Neuron (in vitro differentiated cells): ENCODE measurements at regions not wholly inside any gene's neighbourhood (a gene's known extent, or its start where the extent isn't known, plus 50 kb on each side); places are given as distances from the start of the nearest gene placed in this dataset.
"Not testable (repeated sequence)": the region's sequence is repeated elsewhere in the genome, so short reads cannot be mapped to it uniquely, and the experiment has no call there.

ENCODE experiments used
- H2AFZ ChIP-seq: one replicate; pipeline ENCODE4 v1.6.1; 2013; ENCODE audit warnings: low read depth, mild to moderate bottlenecking, inconsistent platforms, low read length, moderate library complexity
- H3K27me3 ChIP-seq: one replicate; pipeline ENCODE4 v1.6.1; 2013; ENCODE audit warnings: low read length; ENCODE audit not compliant: insufficient read depth
- H3K36me3 ChIP-seq: one replicate; pipeline ENCODE4 v1.6.1; 2013; ENCODE audit warnings: low read length; ENCODE audit not compliant: insufficient read depth
- H3K4me1 ChIP-seq: one replicate; pipeline ENCODE4 v1.6.1; 2013; ENCODE audit warnings: low read length; ENCODE audit not compliant: insufficient read depth
- H3K4me3 ChIP-seq: 2 replicates; pipeline ENCODE4 v1.5.1; 2013; ENCODE audit warnings: mild to moderate bottlenecking, low read length, moderate library complexity
- H3K9me3 ChIP-seq: one replicate; pipeline ENCODE4 v1.6.1; 2013; ENCODE audit warnings: low read length

DNA sequence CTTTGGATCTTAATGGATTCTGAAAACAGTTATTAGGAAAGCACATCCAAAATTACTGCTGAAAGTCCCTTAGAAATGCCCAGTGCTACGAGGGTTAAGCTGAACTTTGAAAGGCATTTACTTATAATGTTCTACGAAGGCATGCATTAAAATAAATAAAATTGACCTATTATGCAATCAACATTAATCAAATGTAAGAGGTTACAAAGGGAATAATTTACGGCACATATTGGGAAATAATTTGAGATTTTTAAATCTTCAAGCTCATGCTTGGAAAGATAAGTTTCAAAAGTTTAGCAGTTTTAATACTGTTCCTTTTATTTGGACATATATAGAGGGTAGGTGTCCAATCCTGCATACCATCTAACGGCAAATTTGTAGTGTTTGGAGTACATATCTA is 1564.1 kb upstream of the DDX18 start:
- Histone ChIP-seq H3K4me1 (no peaks in the 10 kb centered on the region), H3K36me3 (no peaks in the 10 kb centered on the region), H3K4me3 (no peak overlapping the region), H3K9me3 (no peaks in the 10 kb centered on the region), H3K27me3 (no peaks in the 10 kb centered on the region), H2AFZ (no peak overlapping the region)

GRCh38 chr2:116264872-116265271 is 1549.6 kb upstream of the DDX18 start:
- Histone ChIP-seq H3K4me1 (no peaks in the 10 kb centered on the region), H3K27me3 (no peaks in the 10 kb centered on the region), H3K9me3 (no peaks in the 10 kb centered on the region), H2AFZ (no peak overlapping the region), H3K36me3 (no peaks in the 10 kb centered on the region), H3K4me3 (no peak overlapping the region)

GRCh38 chr2:116269040-116269439 is 1545.5 kb upstream of the DDX18 start:
- no peaks in the 10 kb centered on the region for H3K9me3 ChIP-seq
- H3K36me3 ChIP-seq, result no peaks in the 10 kb centered on the region
- no peaks in the 10 kb centered on the region for H3K27me3 ChIP-seq
- no peak overlapping the region for H3K4me3 ChIP-seq
- H3K4me1 ChIP-seq, result no peaks in the 10 kb centered on the region
- no peak overlapping the region for H2AFZ ChIP-seq

GRCh38 chr2:116304328-116304727 is 1510.2 kb upstream of the DDX18 start:
- Histone ChIP-seq H3K27me3 (no peaks in the 10 kb centered on the region), H2AFZ (no peak overlapping the region), H3K4me1 (no peaks in the 10 kb centered on the region), H3K36me3 (no peaks in the 10 kb centered on the region), H3K9me3 (no peaks in the 10 kb centered on the region), H3K4me3 (no peak overlapping the region)

DNA sequence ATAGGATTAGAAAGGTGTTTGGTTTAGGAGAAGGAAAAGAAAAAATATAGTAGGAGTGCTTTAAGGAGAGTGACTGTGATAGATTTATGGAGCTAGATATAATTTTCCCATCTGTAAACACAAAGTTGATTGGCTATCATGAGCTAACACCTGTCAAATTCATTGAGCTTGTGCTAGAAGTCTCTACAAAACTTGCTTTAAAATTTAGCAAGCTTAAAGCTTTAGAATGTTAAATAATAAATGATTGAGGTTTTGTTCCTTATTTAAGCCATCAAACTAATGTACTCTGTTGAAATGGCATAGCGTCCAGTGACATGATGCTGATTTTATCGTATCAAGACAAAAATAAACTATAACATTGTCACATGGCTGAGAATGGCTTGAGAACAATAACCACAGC is 1497.4 kb upstream of the DDX18 start:
- H3K4me1 ChIP-seq, result peaks cover 3% of the 10 kb centered on the region
- no peaks in the 10 kb centered on the region for H3K27me3 ChIP-seq
- H3K4me3 ChIP-seq, result no peak overlapping the region
- H3K9me3 ChIP-seq, result no peaks in the 10 kb centered on the region
- H2AFZ ChIP-seq, result no peak overlapping the region
- no peaks in the 10 kb centered on the region for H3K36me3 ChIP-seq

GRCh38 chr2:116318551-116318950 is 1495.9 kb upstream of the DDX18 start:
- not testable (repeated sequence) for H3K27me3 ChIP-seq, H3K4me1 ChIP-seq, H3K9me3 ChIP-seq, H2AFZ ChIP-seq, H3K4me3 ChIP-seq, H3K36me3 ChIP-seq

- H3K27me3 ChIP-seq, result no peaks in the 10 kb centered on the region
- no peak overlapping the region for H3K4me3 ChIP-seq
- peaks cover 3% of the 10 kb centered on the region for H3K4me1 ChIP-seq
- no peaks in the 10 kb centered on the region for H3K36me3 ChIP-seq
- H2AFZ ChIP-seq, result no peak overlapping the region
- no peaks in the 10 kb centered on the region for H3K9me3 ChIP-seq
Observed at GRCh38 chr2:116319001-116319400, 1495.5 kb upstream of the DDX18 start.

DNA sequence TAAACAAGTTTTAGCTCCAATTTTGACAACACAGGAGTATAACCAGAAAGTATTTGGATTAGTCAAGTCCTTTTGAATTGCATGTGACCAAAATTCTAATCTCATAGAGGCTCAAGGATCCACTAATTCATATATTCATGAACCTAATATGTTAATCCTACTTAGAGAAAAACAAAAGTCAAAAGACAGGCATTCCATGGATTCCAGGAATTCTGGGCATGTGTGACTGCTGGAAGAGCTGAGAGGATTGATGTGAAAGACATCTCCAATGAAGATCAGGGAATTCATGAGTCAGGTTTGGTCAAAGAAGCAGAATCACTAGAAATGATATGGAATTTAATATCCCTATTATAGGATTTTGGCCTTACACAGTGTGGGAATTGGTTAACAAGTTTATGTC is 1494.6 kb upstream of the DDX18 start:
- Histone ChIP-seq H3K4me1 (peaks cover 3% of the 10 kb centered on the region), H3K36me3 (no peaks in the 10 kb centered on the region), H3K9me3 (no peaks in the 10 kb centered on the region), H3K27me3 (no peaks in the 10 kb centered on the region), H2AFZ (no peak overlapping the region), H3K4me3 (no peak overlapping the region)

DNA sequence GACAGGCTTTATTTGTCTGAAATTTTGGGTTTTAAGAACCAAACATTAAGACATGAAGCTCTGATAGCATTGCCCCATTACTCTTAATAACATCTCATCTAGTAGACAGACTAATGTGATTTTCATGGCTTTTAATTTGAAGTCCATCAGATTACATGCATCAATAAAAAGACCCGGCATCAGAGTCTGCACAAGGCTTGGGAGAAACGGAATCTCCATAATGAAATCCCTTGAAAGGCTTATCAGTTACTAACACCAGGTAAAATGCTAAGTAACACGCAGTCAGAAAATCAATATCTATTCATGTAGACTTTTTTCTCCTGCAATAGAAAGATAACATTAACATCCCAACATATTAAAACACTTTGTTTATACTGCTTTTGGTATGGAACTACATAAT is 1485.2 kb upstream of the DDX18 start:
- Histone ChIP-seq H3K36me3 (no peaks in the 10 kb centered on the region), H3K9me3 (no peaks in the 10 kb centered on the region), H3K4me1 (no peaks in the 10 kb centered on the region), H3K4me3 (no peak overlapping the region), H3K27me3 (no peaks in the 10 kb centered on the region), H2AFZ (no peak overlapping the region)

DNA sequence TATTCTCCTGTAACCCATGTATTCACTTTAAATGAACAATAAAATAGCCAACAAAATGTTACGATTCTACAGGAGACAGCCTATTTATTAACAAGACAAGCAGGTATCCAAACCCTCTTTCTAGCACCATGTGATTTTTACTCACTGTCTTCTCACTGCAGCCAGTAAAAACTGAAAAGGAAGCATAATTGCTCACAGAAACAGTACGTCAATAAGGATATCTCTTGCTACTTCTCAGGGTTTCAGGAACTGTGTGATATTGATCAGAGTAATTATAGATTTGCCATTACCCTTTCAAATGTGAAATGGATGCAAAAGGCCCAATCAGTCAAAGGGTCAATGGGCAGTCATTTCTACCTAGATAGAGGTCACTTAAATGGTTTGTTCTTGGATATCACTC is 1473.8 kb upstream of the DDX18 start:
- H3K9me3 ChIP-seq, result no peaks in the 10 kb centered on the region
- no peak overlapping the region for H2AFZ ChIP-seq
- H3K36me3 ChIP-seq, result no peaks in the 10 kb centered on the region
- no peaks in the 10 kb centered on the region for H3K27me3 ChIP-seq
- H3K4me1 ChIP-seq, result no peaks in the 10 kb centered on the region
- no peak overlapping the region for H3K4me3 ChIP-seq

- H3K36me3 ChIP-seq, result no peaks in the 10 kb centered on the region
- H3K9me3 ChIP-seq, result no peaks in the 10 kb centered on the region
- H2AFZ ChIP-seq, result no peak overlapping the region
- no peak overlapping the region for H3K4me3 ChIP-seq
- H3K27me3 ChIP-seq, result no peaks in the 10 kb centered on the region
- H3K4me1 ChIP-seq, result no peaks in the 10 kb centered on the region
Observed at GRCh38 chr2:116366212-116366611, 1448.3 kb upstream of the DDX18 start.

GRCh38 chr2:116378786-116379185 is 1435.7 kb upstream of the DDX18 start:
- H3K36me3 ChIP-seq, result no peaks in the 10 kb centered on the region
- no peaks in the 10 kb centered on the region for H3K27me3 ChIP-seq
- H3K4me1 ChIP-seq, result no peaks in the 10 kb centered on the region
- no peaks in the 10 kb centered on the region for H3K9me3 ChIP-seq
- H2AFZ ChIP-seq, result no peak overlapping the region
- H3K4me3 ChIP-seq, result no peak overlapping the region

DNA sequence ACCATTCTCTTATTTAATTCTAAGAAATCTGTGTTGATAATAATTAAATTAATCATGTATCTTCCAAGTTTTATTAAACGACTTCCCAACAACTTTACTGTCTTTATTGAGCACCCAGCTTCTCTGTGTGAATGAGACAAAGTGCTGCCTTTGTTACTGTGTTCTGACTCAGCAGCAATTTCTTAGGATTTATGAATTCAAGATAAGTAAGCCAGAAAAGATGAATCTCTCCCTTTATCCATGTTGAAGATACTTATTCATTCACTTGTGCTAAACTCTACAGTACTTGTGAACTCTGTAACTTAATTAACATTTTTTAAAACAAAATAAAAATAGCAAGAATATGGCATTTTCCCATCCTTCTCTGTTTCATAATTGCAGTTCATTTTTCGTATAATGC is 1403.3 kb upstream of the DDX18 start:
- no peaks in the 10 kb centered on the region for H3K9me3 ChIP-seq
- no peaks in the 10 kb centered on the region for H3K36me3 ChIP-seq
- no peaks in the 10 kb centered on the region for H3K27me3 ChIP-seq
- no peaks in the 10 kb centered on the region for H3K4me1 ChIP-seq
- no peak overlapping the region for H2AFZ ChIP-seq
- no peak overlapping the region for H3K4me3 ChIP-seq

- no peaks in the 10 kb centered on the region for H3K4me1 ChIP-seq
- H3K27me3 ChIP-seq, result no peaks in the 10 kb centered on the region
- no peak overlapping the region for H3K4me3 ChIP-seq
- H3K36me3 ChIP-seq, result no peaks in the 10 kb centered on the region
- H2AFZ ChIP-seq, result no peak overlapping the region
- H3K9me3 ChIP-seq, result no peaks in the 10 kb centered on the region
Observed at GRCh38 chr2:116413659-116414058, 1400.8 kb upstream of the DDX18 start.
